MCF 10A (cell line): ENCODE measurements at regions not wholly inside any gene's neighbourhood (a gene's known extent, or its start where the extent isn't known, plus 50 kb on each side); places are given as distances from the start of the nearest gene placed in this dataset.
A peak's percentile ranks its signal among the peaks of the same experiment; 100 is the strongest.

Experiments
- BruUV-seq: library from RNA; stranded (reverse); fragments of 400-500 nt; replicated peaks from 2 replicates; lab custom pipeline; 2021; lab: Mats Ljungman, UMichigan
- CTCF ChIA-PET: fragments of 300-600 bp; sonication (Branson Sonifier 250); formaldehyde crosslinking; extraction: SDS; loops from one replicate; lab custom pipeline; 2021; ENCODE audit warnings: antibody characterized with exemption, inconsistent platforms; lab: Yijun Ruan, JAX
- POLR2A ChIA-PET: fragments of 300-600, 350-650 bp; sonication (Branson Sonifier 250); formaldehyde crosslinking; extraction: SDS; loops from one replicate; lab custom pipeline; 2020; ENCODE audit warnings: antibody characterized with exemption, inconsistent platforms; lab: Yijun Ruan, JAX
- DNase-seq: peaks from one replicate; pipeline ENCODE4 v3.0.0-alpha.2; 2018; ENCODE audit not compliant: unreplicated experiment
- H3K27ac Mint-ChIP-seq: one replicate; pipeline ENCODE4 v1.8.0; 2022; ENCODE audit warnings: mild to moderate bottlenecking, low read depth, mixed read lengths; ENCODE audit not compliant: unreplicated experiment
- H3K27me3 Mint-ChIP-seq: one replicate; pipeline ENCODE4 v1.8.0; 2022; ENCODE audit warnings: mixed read lengths; ENCODE audit not compliant: insufficient read depth, unreplicated experiment
- H3K36me3 Mint-ChIP-seq: one replicate; pipeline ENCODE4 v1.8.0; 2022; ENCODE audit warnings: mild to moderate bottlenecking, moderate library complexity, mixed read lengths; ENCODE audit not compliant: insufficient read depth, unreplicated experiment
- H3K4me1 Mint-ChIP-seq: one replicate; pipeline ENCODE4 v1.8.0; 2022; ENCODE audit warnings: mixed read lengths; ENCODE audit not compliant: insufficient read depth, unreplicated experiment
- H3K4me3 Mint-ChIP-seq: one replicate; pipeline ENCODE4 v1.8.0; 2022; ENCODE audit warnings: mild to moderate bottlenecking, moderate library complexity, mixed read lengths; ENCODE audit not compliant: unreplicated experiment
- H3K9me3 Mint-ChIP-seq: one replicate; pipeline ENCODE4 v1.8.0; 2022; ENCODE audit warnings: mixed read lengths; ENCODE audit not compliant: unreplicated experiment
- intact Hi-C: fragments of 100-400 bp; cut with micrococcal nuclease; formaldehyde crosslinking; loops from 2 replicates; pipeline ENCODE4 v1.14.1; 2022
- TF ChIP-seq, protein P1 (sequence below): fragments of 200-600 bp; IDR thresholded peaks from one replicate; pipeline ENCODE4 v1.8.0; 2022; ENCODE audit warnings: antibody characterized with exemption, mild to moderate bottlenecking; ENCODE audit not compliant: unreplicated experiment

DNA sequence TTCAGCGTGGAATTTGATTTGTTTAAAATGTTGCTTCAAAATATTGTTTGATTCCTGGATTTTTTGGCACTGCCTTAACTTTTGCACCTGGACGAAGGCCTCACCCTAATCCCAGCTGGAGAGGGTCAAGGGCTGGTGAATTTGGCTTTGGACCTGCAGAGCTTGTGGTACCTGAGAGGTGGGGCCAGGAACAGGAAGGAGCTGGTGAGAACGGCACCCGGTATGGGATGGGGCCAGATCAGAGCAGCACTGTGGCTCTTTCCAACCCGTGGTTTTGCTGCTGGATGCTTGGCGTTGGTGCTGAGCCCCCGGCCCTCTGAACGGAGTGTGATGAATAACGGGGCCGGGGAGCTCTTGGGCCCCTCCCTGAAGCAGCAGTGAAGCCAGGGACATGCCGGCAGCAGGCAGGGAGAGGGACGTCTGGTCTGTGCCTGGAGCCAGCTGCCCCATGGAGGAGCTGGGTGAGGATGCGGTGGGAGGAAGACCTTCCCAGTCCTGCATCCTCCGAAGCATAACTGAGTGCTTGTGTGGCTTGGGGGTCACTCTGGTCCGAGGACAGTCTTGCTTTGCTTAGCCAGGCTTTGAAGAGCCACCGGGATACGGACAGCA, 275.4 kb downstream of the SEC14L1 start:
- no peaks in the 10 kb centered on the region for H3K9me3 Mint-ChIP-seq
- peaks cover 28% of the 10 kb centered on the region for H3K4me1 Mint-ChIP-seq
- POLR2A ChIA-PET = interaction anchor here (0.7 to 1.5 kb wide), 10 partner anchors 8 to 131 kb away, joined by 3 to 6 read pairs (median 3); no protein-coding TSS in a partner anchor
- H3K4me3 Mint-ChIP-seq = no peak overlapping the region
- no peaks in the 10 kb centered on the region for H3K27me3 Mint-ChIP-seq
- CTCF ChIA-PET = interaction anchor here (0.6 to 0.9 kb wide), 2 partner anchors 73 to 142 kb away, joined by 3 to 6 read pairs; no protein-coding TSS in a partner anchor
- DNase-seq = no peak
- peaks cover 69% of the 10 kb centered on the region for H3K36me3 Mint-ChIP-seq
- no TSS peak for BruUV-seq
- TF ChIP-seq, protein P1, sequence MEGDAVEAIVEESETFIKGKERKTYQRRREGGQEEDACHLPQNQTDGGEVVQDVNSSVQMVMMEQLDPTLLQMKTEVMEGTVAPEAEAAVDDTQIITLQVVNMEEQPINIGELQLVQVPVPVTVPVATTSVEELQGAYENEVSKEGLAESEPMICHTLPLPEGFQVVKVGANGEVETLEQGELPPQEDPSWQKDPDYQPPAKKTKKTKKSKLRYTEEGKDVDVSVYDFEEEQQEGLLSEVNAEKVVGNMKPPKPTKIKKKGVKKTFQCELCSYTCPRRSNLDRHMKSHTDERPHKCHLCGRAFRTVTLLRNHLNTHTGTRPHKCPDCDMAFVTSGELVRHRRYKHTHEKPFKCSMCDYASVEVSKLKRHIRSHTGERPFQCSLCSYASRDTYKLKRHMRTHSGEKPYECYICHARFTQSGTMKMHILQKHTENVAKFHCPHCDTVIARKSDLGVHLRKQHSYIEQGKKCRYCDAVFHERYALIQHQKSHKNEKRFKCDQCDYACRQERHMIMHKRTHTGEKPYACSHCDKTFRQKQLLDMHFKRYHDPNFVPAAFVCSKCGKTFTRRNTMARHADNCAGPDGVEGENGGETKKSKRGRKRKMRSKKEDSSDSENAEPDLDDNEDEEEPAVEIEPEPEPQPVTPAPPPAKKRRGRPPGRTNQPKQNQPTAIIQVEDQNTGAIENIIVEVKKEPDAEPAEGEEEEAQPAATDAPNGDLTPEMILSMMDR = no peak
- H3K27ac Mint-ChIP-seq = no peak overlapping the region
- intact Hi-C loops = no loop called here

DNA sequence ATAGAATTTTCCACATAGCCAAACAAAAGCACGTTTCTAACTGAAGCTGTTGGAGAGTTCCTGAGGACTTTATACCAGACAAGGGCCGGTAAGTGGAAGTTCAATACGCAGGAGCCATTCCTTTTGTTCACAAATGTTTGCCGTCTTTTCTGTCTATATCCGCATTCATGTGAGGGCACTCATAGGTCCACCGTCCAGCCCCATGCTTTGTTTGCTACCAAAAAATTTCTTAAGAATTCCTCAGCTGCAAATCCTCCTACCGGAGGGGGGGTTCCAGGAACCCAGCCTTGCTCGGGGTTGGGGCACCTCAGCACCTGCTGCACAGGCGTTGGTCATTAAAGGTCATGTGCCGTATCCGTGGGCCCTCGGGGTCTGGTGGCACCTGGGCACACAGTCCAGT, 276.8 kb downstream of the SEC14L1 start:
- ChIA-PET POLR2A (no interaction called here), CTCF (interaction anchor here (1.3 kb wide), 1 partner anchor 10 kb away, joined by 3 read pairs; no protein-coding TSS in a partner anchor)
- H3K4me3 Mint-ChIP-seq = no peak overlapping the region
- no peak overlapping the region for H3K27ac Mint-ChIP-seq
- intact Hi-C loops = no loop called here
- DNase-seq = no peak
- H3K27me3 Mint-ChIP-seq = no peaks in the 10 kb centered on the region
- H3K9me3 Mint-ChIP-seq = no peaks in the 10 kb centered on the region
- peaks cover 37% of the 10 kb centered on the region for H3K4me1 Mint-ChIP-seq
- peaks cover 64% of the 10 kb centered on the region for H3K36me3 Mint-ChIP-seq
- TF ChIP-seq, protein P1 = no peak
- BruUV-seq = no TSS peak

DNA sequence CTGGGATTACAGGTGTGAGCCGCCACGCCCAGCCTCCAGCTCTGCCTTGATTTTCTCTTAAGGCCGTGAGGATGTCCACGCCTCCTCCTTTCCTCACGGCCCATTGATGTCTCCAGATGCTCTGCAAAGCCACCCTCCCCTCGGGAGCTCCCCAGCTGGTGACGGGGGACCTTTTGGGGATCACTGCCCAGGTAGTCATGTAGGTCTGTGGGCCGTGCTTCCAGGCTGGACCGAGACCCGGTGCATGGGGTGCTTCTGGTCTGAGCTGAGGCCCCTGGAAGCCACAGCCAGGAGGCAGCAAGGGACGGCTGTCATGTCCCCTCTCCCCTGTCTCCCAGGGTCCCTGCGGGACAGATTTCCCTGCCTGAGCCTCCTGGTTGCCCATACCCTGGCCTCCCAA, 277.8 kb downstream of the SEC14L1 start:
- TF ChIP-seq, protein P1 = no peak
- BruUV-seq = no TSS peak
- POLR2A ChIA-PET = no interaction called here
- Mint-ChIP-seq H3K4me1 (peaks cover 31% of the 10 kb centered on the region), H3K4me3 (no peak overlapping the region), H3K9me3 (no peaks in the 10 kb centered on the region), H3K36me3 (peaks cover 68% of the 10 kb centered on the region), H3K27ac (peak overlapping the region; percentile 27), H3K27me3 (no peaks in the 10 kb centered on the region)
- intact Hi-C loops = no loop called here
- no peak for DNase-seq
- CTCF ChIA-PET = interaction anchor here (0.6 to 0.7 kb wide), 2 partner anchors 87 to 117 kb away, joined by 3 read pairs; no protein-coding TSS in a partner anchor

DNA sequence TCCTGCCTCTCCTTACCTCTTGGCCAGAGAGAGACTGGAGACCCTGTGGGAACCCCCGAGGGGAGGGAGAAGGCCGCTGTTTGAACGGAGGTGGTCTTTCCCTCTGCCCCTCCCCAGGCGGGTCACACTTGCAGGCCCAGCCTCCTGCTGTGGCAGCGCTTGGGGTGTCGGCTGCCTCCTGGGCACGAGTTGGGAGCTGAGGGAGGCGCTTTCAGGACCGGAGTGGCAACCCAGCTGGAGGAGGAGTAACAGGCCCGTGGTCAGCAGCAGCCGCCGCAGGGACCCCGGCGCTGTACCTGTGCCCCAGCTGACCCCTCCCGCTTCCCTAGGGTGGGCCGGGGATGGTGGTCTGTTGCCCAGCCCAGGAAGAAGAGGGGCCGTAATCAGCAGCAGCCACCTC, 278.3 kb downstream of the SEC14L1 start:
- TF ChIP-seq, protein P1 = no peak
- H3K27ac Mint-ChIP-seq = peak overlapping the region; percentile 27
- H3K27me3 Mint-ChIP-seq = no peaks in the 10 kb centered on the region
- H3K36me3 Mint-ChIP-seq = peaks cover 73% of the 10 kb centered on the region
- no peak for DNase-seq
- BruUV-seq = no TSS peak
- intact Hi-C loops = no loop called here
- ChIA-PET POLR2A (no interaction called here), CTCF (interaction anchor here (0.6 to 0.7 kb wide), 2 partner anchors 87 to 116 kb away, joined by 3 read pairs; no protein-coding TSS in a partner anchor)
- no peaks in the 10 kb centered on the region for H3K9me3 Mint-ChIP-seq
- H3K4me1 Mint-ChIP-seq = peaks cover 36% of the 10 kb centered on the region
- no peak overlapping the region for H3K4me3 Mint-ChIP-seq
